ENCODE measurements at regions not wholly inside any gene's neighbourhood (a gene's known extent, or its start where the extent isn't known, plus 50 kb on each side); places are given as distances from the start of the nearest gene placed in this dataset.

DNA sequence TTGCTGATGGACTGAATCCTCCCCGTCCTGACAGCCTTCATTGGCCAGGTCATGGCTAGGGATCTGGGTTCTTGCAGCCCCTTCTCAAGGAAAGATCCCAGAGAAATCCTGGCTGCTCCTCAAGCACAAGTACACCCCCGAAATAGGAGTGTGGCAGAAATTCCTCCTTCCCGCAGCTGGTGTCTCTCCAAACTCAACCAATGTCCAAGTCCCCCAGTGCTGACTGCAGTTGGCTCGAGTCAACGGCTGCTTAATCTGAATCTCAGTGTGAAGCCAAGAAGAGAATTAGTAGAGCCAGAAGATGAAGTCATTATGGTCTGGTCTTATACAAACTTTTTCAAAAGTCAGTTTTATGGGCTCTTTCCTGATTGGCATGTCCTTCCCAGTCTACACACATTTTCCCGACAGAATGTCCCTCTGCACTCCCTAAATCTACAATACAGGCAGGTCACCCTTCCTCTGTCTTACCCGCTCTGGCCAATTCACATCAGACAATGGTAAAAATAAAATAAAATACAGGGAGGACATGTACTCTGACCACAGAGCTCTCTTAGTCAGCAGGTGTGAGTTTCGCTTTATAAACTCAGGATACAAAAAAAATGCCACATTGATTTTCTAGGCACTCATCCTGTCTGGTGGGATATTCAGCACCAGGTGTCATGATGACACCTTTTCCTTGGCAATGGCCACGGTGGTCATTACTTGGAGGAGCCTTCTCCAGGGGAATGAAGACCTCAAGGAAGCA is 76.9 kb upstream of the PAPOLG start:
- TF ChIP-seq, protein P1, sequence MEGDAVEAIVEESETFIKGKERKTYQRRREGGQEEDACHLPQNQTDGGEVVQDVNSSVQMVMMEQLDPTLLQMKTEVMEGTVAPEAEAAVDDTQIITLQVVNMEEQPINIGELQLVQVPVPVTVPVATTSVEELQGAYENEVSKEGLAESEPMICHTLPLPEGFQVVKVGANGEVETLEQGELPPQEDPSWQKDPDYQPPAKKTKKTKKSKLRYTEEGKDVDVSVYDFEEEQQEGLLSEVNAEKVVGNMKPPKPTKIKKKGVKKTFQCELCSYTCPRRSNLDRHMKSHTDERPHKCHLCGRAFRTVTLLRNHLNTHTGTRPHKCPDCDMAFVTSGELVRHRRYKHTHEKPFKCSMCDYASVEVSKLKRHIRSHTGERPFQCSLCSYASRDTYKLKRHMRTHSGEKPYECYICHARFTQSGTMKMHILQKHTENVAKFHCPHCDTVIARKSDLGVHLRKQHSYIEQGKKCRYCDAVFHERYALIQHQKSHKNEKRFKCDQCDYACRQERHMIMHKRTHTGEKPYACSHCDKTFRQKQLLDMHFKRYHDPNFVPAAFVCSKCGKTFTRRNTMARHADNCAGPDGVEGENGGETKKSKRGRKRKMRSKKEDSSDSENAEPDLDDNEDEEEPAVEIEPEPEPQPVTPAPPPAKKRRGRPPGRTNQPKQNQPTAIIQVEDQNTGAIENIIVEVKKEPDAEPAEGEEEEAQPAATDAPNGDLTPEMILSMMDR (IDR thresholded peaks at IDR 0.05; ENCODE audit: control insufficient read depth, extremely low read depth, insufficient read depth): no peak
- H3K4me3 ChIP-seq (ENCODE audit: low read depth, low read length): no peak overlapping the region
- DNase-seq (ENCODE audit: low read depth): no peak

DNA sequence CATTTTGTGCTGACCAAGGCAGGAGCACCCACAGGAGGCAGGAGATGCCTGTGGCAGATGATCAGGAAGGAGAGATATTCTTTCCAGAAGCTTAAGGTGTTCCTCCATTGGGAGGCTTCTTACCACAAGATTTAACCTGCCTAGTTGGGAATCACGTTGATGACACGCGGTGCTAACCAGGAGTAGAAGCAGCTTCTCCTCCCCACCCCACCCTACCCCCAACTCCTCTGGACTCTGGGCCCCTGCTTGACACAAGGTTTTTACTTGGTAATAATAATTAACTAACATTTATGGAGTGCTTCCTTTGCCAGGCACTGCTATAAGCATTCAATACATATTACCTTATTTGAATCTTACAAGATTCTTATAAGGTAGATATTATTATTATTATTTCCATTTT is 62.5 kb upstream of the PAPOLG start:
- no peak for DNase-seq (ENCODE audit: low read depth)
- TF ChIP-seq, protein P1 (IDR thresholded peaks at IDR 0.05; ENCODE audit: control insufficient read depth, extremely low read depth, insufficient read depth): no peak
- H3K4me3 ChIP-seq (ENCODE audit: low read depth, low read length): no peak overlapping the region

DNA sequence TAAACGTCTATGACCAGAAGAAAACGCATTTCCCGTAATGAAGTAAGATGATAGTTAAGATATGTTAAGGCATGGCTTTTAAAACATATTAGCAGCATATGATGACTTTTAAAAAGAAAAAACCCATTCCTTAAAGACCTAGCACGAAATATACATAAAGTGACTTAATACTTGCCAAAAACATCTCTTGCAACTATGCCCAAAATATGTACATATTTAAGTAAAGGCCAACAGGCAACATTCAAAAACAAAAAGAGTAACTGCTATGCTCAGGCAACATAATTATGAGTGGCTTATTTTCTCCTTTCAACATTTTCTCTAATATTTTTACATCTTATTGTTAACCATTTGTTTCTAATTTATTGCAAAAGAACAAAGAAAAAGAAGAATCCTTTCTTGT is 60.3 kb upstream of the PAPOLG start:
- TF ChIP-seq, protein P1 (IDR thresholded peaks at IDR 0.05; ENCODE audit: control insufficient read depth, extremely low read depth, insufficient read depth): no peak

GRCh38 chr2:60699617-60700016 is 56.5 kb upstream of the PAPOLG start:
- H3K4me3 ChIP-seq (ENCODE audit: low read depth, low read length): no peak overlapping the region
- TF ChIP-seq, protein P1 (IDR thresholded peaks at IDR 0.05; ENCODE audit: control insufficient read depth, extremely low read depth, insufficient read depth): no peak
- no peak for DNase-seq (ENCODE audit: low read depth)

More for the DNA sequence above, 60.3 kb upstream of the PAPOLG start:
- H3K4me3 ChIP-seq (ENCODE audit: low read depth, low read length): no peak overlapping the region
- no peak for DNase-seq (ENCODE audit: low read depth)

- TF ChIP-seq, protein P1 (IDR thresholded peaks at IDR 0.05; ENCODE audit: control insufficient read depth, extremely low read depth, insufficient read depth): no peak
- no peak overlapping the region for H3K4me3 ChIP-seq (ENCODE audit: low read depth, low read length)
- no peak for DNase-seq (ENCODE audit: low read depth)
Observed at GRCh38 chr2:60706021-60706420, 50.0 kb upstream of the PAPOLG start.
